Endodermal cell (in vitro differentiated cells): ENCODE measurements at regions not wholly inside any gene's neighbourhood (a gene's known extent, or its start where the extent isn't known, plus 50 kb on each side); places are given as distances from the start of the nearest gene placed in this dataset.

Source experiments
- DNase-seq: peaks from one replicate; pipeline ENCODE4 v3.0.0-alpha.2; 2017
- H3K27ac ChIP-seq: 2 replicates; pipeline ENCODE4 v1.5.1; 2013; ENCODE audit warnings: mild to moderate bottlenecking, low read depth, low read length, moderate library complexity
- H3K27me3 ChIP-seq: 2 replicates; pipeline ENCODE4 v1.6.1; 2013; ENCODE audit warnings: mild to moderate bottlenecking, low read length, moderate library complexity; ENCODE audit not compliant: insufficient read depth, control insufficient read depth, poor library complexity, severe bottlenecking
- H3K36me3 ChIP-seq: 2 replicates; pipeline ENCODE4 v1.7.0; 2013; ENCODE audit warnings: mild to moderate bottlenecking, low read length, moderate library complexity; ENCODE audit not compliant: control insufficient read depth, insufficient read depth
- H3K4me1 ChIP-seq: one replicate; pipeline ENCODE4 v1.7.0; 2013; ENCODE audit warnings: low read length; ENCODE audit not compliant: control insufficient read depth, insufficient read depth
- H3K4me3 ChIP-seq: 2 replicates; pipeline ENCODE4 v1.5.1; 2013; ENCODE audit warnings: mild to moderate bottlenecking, low read length, moderate library complexity
- H3K9ac ChIP-seq: 2 replicates; pipeline ENCODE4 v1.6.1; 2013; ENCODE audit warnings: mild to moderate bottlenecking, low read length, moderate library complexity; ENCODE audit not compliant: poor library complexity, severe bottlenecking; ENCODE audit errors: extremely low read depth
- H3K9me3 ChIP-seq: 2 replicates; pipeline ENCODE4 v1.6.1; 2013; ENCODE audit warnings: mild to moderate bottlenecking, low read length, moderate library complexity; ENCODE audit not compliant: control insufficient read depth
- H3K27ac Mint-ChIP-seq: 2 replicates; pipeline ENCODE4 v1.8.0; 2020; ENCODE audit warnings: mixed read lengths
- H3K27me3 Mint-ChIP-seq: 2 replicates; pipeline ENCODE4 v1.8.0; 2021; ENCODE audit warnings: mild to moderate bottlenecking, mixed read lengths; ENCODE audit not compliant: insufficient read depth
- H3K36me3 Mint-ChIP-seq: 2 replicates; pipeline ENCODE4 v1.8.0; 2020; ENCODE audit warnings: low read depth, mixed read lengths
- H3K4me1 Mint-ChIP-seq: 2 replicates; pipeline ENCODE4 v1.8.0; 2020; ENCODE audit warnings: mixed read lengths
- H3K4me3 Mint-ChIP-seq: 2 replicates; pipeline ENCODE4 v1.8.0; 2020; ENCODE audit warnings: mild to moderate bottlenecking, moderate library complexity, mixed read lengths
- H3K9me3 Mint-ChIP-seq: 2 replicates; pipeline ENCODE4 v1.8.0; 2020; ENCODE audit warnings: mild to moderate bottlenecking, mixed read lengths
- WGBS, 2 experiments: methylation state at CpG; one replicate each; pipeline versions ENCODE4 v1.1.5 to v1.1.7; 2013; ENCODE audit warnings: missing lambda C conversion rate in 2 of 2, mixed read lengths in 1 of 2; ENCODE audit not compliant: insufficient coverage in 1 of 2, insufficient read length in 1 of 2; 5-methylcytosine and 5-hydroxymethylcytosine counted together
- TF ChIP-seq, protein P1 (sequence below): fragments of 200-600 bp; sonication (generic); conservative IDR thresholded peaks from 2 replicates; pipeline ENCODE4 v1.5.0; 2021; ENCODE audit warnings: antibody characterized with exemption, mild to moderate bottlenecking

- peaks cover 13% of the 10 kb centered on the region for H3K4me1 Mint-ChIP-seq
- no peak overlapping the region for H3K4me3 Mint-ChIP-seq
These were observed 86.3 kb downstream of the MAIP1 start for GRCh38 chr2:200041639-200042038.

GRCh38 chr2:200042102-200042735 lies 86.8 kb downstream of the MAIP1 start:
- Histone ChIP-seq H3K9me3 (peaks cover 44% of the 10 kb centered on the region), H3K4me3 (peak overlapping the region; percentile 46), H3K27me3 (no peaks in the 10 kb centered on the region), H3K9ac (no peak overlapping the region), H3K27ac (no peak overlapping the region), H3K4me1 (no peaks in the 10 kb centered on the region), H3K36me3 (no peaks in the 10 kb centered on the region)
- TF ChIP-seq, protein P1, sequence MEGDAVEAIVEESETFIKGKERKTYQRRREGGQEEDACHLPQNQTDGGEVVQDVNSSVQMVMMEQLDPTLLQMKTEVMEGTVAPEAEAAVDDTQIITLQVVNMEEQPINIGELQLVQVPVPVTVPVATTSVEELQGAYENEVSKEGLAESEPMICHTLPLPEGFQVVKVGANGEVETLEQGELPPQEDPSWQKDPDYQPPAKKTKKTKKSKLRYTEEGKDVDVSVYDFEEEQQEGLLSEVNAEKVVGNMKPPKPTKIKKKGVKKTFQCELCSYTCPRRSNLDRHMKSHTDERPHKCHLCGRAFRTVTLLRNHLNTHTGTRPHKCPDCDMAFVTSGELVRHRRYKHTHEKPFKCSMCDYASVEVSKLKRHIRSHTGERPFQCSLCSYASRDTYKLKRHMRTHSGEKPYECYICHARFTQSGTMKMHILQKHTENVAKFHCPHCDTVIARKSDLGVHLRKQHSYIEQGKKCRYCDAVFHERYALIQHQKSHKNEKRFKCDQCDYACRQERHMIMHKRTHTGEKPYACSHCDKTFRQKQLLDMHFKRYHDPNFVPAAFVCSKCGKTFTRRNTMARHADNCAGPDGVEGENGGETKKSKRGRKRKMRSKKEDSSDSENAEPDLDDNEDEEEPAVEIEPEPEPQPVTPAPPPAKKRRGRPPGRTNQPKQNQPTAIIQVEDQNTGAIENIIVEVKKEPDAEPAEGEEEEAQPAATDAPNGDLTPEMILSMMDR, result no peak
- H3K27me3 Mint-ChIP-seq, result no peaks in the 10 kb centered on the region
- no peak overlapping the region for H3K4me3 Mint-ChIP-seq
- peaks cover 36% of the 10 kb centered on the region for H3K9me3 Mint-ChIP-seq
- peaks cover 13% of the 10 kb centered on the region for H3K4me1 Mint-ChIP-seq
- H3K36me3 Mint-ChIP-seq, result peaks cover 17% of the 10 kb centered on the region
- H3K27ac Mint-ChIP-seq, result no peak overlapping the region
- DNase-seq, result no peak

More at GRCh38 chr2:200041639-200042038, 86.3 kb downstream of the MAIP1 start:
- Histone ChIP-seq H3K36me3 (no peaks in the 10 kb centered on the region), H3K4me1 (no peaks in the 10 kb centered on the region), H3K4me3 (no peak overlapping the region), H3K27me3 (no peaks in the 10 kb centered on the region), H3K9ac (no peak overlapping the region), H3K27ac (no peak overlapping the region), H3K9me3 (peaks cover 38% of the 10 kb centered on the region)
- peaks cover 14% of the 10 kb centered on the region for H3K36me3 Mint-ChIP-seq
- WGBS, 2 experiments, result 92% methylated on average over 2 of the region's 2 CpGs; no CpG with 5 or more reads in 1 of the 2 experiments
- no peak for DNase-seq
- H3K27ac Mint-ChIP-seq, result no peak overlapping the region
- peaks cover 30% of the 10 kb centered on the region for H3K9me3 Mint-ChIP-seq
- H3K27me3 Mint-ChIP-seq, result no peaks in the 10 kb centered on the region
- TF ChIP-seq, protein P1, result no peak

DNA sequence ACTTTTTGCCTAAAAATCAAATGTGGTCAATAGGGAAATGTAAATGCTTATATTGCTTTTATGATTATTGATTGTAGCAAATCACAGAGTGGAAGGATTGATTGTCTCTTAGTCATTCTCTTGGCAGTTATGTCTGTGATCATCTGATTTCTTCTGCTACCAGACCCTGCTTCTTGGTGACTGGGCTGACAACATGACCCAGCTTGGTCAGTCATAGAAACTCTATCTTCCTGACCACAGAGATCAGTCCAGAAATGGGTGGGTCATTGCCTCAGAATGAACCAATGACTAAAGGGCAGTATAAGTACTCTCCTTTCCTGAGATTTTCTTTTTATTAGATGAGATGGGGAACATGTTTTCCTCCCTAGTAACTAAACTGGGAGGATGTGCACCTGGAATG lies 87.6 kb downstream of the MAIP1 start:
- no peak overlapping the region for H3K4me3 Mint-ChIP-seq
- H3K27ac Mint-ChIP-seq, result no peak overlapping the region
- TF ChIP-seq, protein P1, result no peak
- H3K9me3 ChIP-seq, result peaks cover 48% of the 10 kb centered on the region
- H3K4me1 Mint-ChIP-seq, result peaks cover 13% of the 10 kb centered on the region
- H3K36me3 Mint-ChIP-seq, result peaks cover 17% of the 10 kb centered on the region
- H3K36me3 ChIP-seq, result no peaks in the 10 kb centered on the region
- no peak for DNase-seq
- peaks cover 41% of the 10 kb centered on the region for H3K9me3 Mint-ChIP-seq
- H3K4me3 ChIP-seq, result peak overlapping the region; percentile 46
- H3K9ac ChIP-seq, result no peak overlapping the region
- no peaks in the 10 kb centered on the region for H3K4me1 ChIP-seq
- no peak overlapping the region for H3K27ac ChIP-seq
- H3K27me3 Mint-ChIP-seq, result no peaks in the 10 kb centered on the region
- no peaks in the 10 kb centered on the region for H3K27me3 ChIP-seq
